ENCODE measurements at regions not wholly inside any gene's neighbourhood (a gene's known extent, or its start where the extent isn't known, plus 50 kb on each side); places are given as distances from the start of the nearest gene placed in this dataset.

DNA sequence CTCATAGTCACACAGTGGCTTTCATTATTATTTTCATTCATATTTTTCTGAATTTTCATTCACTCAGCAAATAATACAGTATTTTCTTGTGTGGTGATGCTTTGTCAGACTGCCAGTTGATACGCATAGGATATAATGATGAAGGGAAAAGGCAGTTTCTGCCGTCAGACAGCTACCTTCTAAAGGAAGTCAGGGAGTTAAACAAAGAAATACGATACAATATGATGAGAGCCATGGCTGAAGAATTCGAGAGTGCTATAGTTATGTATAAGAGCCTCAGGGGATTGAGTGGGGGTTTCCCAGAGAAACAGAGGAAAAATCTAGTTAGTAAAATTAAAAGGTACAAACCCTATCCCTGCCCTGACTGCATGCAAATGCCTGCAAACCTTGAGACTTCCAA is 479.1 kb downstream of the OLFM4 start:
- DNase-seq (ENCODE audit: low spot score) = no peak

DNA sequence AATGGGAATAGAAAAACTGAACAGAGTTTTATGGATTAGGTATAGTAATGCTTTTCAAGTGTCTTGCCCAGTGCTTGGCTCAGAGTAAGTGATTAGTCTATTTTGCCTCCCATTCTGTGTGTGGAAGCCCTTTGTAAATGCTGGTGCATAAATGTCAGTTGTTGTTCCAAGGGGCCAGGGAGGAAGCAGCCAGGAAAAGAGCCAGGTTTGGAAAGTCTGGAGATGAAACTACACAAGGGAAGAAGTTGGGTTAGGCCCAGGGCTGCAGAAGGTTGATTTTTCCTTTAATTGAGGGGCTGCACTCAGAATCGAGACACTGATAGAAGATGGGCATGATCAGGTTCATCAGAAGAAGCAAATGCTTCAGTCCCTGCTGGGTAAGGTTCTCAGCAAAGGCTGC is 484.0 kb downstream of the OLFM4 start:
- no peak for DNase-seq (ENCODE audit: low spot score)

DNA sequence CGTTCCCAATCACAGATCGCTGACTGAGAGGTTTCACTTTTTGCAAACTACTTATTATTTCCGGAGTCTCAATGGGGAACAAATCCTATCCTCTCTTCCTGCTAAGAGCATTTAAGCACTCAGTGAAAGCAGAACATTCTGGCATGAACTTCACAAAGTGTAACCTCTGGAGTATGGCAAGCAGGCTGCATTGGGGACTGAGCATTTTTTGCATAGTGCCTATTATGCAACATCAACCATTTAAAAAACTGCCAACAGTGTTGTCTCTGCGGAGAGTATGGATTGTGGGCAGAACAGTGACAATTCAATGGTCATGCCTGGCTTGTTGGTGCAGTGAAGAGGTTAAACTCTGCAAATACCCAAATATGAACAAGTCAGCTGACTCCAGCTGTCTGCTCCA is 484.6 kb downstream of the OLFM4 start:
- no peak for DNase-seq (ENCODE audit: low spot score)

DNA sequence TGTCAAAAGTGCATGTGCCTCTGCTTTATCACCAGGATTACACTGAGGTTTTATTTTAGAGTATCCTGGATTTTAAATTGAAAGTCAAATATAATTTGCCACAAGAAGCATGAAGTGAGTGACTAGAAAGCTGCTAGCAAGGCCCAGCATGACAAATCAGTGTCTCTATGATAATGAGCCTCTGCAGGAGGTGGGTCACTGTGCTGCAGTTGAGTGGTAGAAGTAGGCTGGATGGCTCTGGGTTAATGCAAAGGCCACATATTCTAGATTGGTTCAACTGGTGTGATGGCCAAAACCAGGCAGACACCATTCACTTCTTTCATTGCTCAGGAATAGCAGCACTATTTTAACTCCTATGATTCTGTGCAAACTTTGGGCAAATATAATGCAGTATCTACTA is 491.5 kb downstream of the OLFM4 start:
- DNase-seq (ENCODE audit: low spot score) = no peak

DNA sequence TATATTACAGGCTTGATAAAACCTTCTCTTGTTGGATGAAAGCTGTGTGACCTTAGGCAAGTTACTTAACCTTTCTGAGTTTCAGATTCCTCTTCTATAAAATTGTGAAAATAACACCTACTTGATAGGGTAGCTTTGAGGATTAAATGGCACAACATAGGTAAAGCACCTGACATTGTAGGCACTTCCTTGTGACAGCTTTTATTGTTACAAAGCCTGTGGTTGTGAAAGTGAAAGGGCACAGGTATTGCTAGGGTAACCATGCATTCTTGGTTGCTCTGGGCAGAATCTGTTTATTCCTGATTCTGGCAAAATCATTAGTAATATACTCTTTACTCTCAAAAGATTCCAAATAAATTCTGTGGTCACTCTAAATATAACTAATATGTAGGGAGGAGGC is 493.4 kb downstream of the OLFM4 start:
- DNase-seq (ENCODE audit: low spot score) = no peak

DNA sequence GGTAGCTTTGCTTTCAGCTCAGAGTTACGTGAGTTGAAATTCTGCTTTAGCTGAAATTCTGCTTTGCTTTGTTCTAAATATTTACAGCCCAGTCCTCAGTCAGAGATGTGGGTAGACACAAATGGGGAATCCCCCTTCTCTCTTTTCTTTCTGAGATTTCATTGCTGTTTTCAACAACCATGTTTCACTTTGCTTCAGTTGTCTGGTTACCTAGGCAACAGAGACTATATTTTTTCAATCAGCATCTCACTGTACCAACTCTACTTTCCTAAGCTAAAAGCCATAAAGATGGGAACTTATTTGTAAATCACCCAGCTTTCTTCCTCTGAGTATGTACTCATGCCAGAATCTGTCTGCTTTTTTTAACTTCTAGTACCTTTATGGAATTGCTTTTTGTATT is 509.0 kb downstream of the OLFM4 start:
- no peak for DNase-seq (ENCODE audit: low spot score)

DNA sequence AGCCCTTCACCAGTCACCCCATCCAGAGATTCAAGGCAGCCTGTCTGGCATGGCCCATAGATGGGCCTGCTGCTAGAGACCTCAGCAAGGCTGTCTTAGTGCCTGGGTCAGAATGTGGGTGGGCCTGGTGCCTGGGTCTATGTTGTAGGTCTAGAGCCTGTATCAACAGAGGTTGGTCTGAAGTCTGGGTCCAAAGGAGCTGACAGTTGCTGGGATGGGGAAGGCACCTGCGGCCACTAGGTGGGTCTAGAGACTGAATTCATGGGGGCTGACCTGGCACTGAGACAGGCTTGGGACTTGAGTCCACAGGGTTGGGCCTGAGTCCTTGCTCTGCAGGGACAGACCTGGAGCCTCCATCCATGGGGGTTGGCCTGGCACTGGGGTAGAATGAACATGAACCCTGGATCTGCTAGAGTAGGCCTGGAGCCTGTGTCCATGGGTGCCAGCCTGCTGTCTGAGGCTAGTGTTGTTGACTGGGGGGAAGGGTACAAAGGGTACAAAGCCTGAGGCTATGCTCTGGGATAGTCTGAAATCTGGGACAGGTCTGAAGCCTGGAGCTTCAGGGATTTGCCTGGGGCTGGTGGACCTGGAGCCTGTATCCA is 516.8 kb downstream of the OLFM4 start:
- DNase-seq (ENCODE audit: low spot score) = no peak

DNA sequence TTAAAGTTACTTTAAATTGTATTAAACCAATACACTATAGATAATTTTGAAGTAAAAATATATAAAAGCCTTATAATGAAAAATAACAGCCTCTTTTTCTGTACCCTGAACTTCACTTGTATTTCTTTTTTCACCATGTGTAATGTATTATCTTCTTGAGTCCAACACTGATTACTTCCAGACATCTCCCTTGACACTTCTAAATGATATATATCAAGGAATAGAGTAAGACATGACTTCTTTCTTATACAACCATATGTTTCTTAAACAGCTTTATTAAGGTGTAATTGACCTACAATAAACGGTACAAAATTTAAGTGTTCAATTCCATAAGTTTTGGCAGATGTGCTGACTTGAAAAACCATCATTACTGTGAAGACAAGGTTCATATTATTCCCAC is 531.9 kb downstream of the OLFM4 start:
- DNase-seq (ENCODE audit: low spot score) = no peak

DNA sequence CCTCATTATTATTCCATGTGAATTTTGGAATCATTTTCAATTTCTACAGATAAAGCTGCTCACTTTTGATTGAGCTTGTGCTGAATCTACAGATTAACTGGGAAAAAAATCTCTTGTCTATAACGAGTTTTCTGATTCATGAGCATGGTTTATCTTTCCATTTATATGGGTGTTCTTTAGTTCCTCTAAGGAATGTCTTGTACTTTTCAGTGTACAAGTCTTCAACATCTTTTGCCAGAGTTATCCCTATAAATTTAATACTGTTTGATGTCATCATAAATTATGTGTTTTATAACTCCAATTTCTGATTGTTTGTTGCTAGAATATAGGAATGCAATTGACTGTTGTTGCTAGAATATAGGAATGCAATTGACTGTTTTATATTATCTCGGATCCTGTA is 533.8 kb downstream of the OLFM4 start:
- no peak for DNase-seq (ENCODE audit: low spot score)

DNA sequence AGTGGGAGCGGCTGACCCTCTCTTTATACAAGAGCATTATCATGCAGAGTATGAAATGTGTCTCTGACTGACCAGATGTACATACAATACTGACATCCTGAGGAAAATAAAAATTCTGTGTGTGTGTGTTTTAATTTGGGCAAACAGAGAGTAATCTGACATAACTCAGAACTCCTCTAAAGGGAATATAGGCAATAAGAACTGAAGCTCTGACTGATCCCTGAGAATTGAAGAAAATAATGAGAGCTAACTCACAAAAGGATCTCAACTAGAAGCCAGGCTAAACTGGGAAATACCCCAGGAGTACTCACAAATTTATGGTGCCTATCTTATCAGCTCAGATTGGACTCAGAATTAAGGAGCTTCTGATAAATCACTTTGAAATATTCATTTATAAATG is 539.9 kb downstream of the OLFM4 start:
- no peak for DNase-seq (ENCODE audit: low spot score)

DNA sequence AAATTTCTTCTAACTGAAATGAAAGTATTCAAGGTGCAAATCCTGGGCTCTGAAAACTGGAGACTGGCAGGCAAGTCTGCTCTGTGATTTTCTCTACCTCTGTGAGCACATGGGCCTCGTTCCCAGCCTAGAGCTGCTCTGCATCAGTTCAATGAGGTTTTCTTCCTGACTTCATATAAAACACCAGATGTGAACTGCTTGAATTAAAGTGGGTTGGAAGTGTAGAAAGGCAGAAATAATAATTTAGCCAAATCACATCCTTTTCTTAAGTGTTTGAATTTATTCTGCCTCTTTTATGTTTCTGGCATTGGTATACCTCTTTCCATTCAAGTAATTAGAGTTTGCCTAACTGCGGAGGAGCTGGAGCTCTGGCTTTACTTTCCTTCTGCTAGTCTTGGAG is 540.8 kb downstream of the OLFM4 start:
- DNase-seq (ENCODE audit: low spot score) = no peak

DNA sequence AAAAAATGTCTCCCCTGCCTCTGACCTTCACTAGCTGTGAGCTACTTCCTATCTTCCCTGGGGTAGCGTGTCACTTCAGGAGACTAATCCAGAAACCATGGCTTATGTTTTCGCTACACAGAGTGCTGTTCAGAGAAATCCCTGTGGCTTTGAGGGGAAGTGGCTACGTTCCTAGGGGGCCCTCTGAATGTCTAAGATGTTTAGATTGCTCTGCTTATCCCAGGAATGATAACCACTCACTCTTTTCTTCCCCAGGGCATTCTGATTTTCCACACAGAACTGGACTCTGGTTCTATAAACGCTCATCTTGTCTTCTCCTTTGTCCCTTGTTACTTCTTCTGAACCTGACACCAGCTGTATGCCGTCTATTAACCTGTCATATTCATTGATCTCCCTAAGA is 572.5 kb downstream of the OLFM4 start:
- DNase-seq (ENCODE audit: low spot score) = no peak

DNA sequence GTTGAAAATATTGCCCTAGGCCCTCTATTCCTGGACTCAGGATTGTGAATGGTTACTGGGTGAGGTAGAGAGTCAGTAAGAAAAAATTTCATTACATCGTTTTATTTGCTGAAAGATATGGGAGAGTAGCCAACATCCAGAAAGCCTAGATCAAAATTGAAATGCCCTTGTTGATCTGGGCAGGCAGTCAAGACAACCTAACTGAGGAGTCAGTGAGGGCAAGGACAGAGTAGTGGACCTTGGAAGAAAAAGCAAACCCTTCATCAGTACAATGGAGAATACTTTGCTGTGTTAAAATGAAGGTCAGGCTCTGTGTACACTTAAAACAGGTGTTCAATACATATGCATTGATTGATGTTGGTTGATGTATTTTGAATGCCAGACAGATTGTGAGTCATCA is 576.7 kb downstream of the OLFM4 start:
- DNase-seq (ENCODE audit: low spot score) = no peak

DNA sequence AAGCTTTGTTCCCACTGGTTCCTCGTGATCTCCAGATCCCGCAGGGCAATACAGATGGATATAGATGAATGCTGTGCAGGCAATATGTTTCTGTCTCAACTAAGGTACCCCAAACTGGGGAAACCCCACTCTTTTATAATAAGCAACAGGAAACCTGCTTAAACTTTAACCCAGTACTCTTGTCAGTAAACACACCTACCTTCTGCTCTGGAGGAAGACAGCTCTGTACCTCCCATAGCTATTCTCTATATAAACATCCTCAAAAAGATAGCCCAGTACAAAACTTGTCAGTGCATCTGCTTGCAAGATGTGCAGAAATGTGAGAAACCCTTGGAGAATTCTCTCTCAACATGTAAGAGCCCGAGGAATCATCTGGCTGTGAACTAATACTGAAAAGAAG is 583.6 kb downstream of the OLFM4 start:
- DNase-seq (ENCODE audit: low spot score) = no peak

DNA sequence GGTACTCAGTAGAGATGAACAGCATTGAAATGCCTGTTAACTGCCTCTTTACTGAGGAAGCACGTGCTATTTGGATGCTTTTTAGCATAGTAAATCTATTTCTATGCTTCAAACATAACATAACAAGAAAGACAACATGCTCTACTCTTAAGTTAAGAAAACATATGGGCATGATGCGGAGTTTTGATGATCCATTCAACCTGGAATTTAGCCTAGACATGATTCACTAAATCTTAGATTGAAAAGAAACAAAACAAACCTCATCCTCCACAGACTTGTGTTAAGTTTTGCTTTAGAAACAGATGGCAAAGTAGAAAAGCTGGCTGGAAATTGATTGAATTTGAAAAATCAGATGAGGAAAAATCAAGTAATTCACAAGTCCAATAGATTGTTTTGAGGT is 593.8 kb downstream of the OLFM4 start:
- no peak for DNase-seq (ENCODE audit: low spot score)

DNA sequence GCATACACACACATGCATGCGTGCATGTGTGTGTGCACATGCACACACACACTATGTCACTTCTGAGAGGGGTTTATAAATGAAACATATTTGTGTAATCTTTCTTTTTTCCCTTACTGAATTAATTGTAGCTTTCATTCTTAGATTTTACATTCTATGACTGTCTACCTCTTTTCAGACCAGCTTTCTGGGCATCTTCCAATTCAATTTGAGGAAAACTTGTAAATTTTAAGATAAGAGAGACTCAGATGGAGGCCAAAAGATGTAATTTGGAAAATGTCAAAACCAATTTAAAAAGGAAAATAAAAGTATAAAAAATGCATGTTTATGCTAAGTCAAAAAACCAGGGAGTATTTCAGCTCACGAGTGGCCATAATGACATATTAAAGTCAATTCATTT is 594.5 kb downstream of the OLFM4 start:
- DNase-seq (ENCODE audit: low spot score) = no peak

DNA sequence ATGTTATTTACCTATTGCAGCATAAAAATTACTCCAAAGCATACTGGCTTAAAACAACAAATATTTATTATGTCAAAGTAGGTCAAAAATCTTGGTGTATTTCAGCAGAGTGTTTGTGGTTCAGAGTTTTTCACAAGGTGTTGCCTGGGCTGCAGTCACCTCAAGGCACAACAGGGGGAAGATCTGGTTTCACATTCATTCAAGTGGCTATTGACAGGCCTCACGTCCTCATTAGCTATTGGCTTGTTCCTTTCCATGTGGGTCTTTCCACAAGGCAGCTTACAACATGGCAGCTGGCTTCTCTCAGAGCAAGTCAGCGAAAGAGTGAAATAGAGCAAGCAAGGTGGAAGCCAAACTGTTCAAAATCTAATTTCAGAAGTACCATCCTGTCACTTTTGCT is 602.9 kb downstream of the OLFM4 start:
- DNase-seq (ENCODE audit: low spot score) = no peak

DNA sequence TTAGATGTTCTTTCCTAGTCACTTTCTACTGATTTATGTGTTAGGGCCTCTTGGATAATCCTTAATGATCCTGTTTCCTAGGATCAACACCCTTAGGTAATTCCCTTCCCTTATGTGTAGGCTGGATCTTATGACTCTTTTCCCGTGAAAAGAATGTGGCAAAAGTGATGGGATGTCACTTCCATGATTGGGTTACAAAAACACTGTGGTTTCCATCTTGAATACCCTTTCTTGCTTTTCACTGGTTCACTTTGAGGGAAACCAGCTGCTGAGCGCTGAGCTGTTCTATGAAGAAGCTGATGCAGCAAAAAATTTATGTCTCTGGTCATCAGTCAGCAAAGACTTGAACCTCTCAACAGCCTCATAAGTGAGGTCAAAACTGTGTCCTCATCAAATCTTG is 609.4 kb downstream of the OLFM4 start:
- DNase-seq (ENCODE audit: low spot score) = no peak

DNA sequence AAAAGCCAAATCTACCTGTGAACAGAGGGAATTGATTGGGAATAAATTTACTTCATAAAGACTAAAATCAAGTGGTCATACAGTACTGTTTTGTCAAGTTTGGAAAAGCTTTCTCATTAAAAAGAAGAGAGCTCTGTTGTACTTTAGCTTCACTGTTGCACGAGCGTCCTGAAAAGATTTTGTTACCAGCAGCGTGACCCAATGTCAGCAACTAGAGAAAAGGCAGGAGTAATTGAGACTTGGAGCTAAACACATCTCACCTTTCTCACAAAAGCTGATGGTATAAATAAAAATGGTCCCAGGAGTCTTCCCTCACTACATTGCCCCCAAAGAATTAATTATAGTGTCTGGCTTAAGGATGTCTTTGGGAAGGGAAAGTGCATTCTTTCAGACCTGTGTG is 613.7 kb downstream of the OLFM4 start:
- DNase-seq (ENCODE audit: low spot score) = no peak

DNA sequence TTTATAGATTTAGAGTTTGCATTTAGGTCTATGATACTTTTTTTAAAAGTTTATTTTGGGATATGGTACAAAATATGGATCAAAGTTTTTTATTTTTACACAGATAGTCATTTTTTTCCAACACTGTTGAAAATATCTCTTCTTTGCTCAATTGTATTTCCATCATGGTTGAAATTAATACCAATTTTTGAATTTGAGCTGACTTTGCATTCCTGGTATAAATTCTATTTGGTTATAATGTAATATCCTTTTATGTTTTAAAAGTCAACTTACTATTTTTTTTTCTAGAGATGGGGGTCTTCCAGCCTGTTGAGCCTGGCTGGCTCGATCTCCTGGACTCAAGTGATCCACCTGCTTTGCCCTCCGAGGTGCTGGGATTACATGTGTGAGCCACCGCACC is 620.1 kb downstream of the OLFM4 start:
- no peak for DNase-seq (ENCODE audit: low spot score)

DNA sequence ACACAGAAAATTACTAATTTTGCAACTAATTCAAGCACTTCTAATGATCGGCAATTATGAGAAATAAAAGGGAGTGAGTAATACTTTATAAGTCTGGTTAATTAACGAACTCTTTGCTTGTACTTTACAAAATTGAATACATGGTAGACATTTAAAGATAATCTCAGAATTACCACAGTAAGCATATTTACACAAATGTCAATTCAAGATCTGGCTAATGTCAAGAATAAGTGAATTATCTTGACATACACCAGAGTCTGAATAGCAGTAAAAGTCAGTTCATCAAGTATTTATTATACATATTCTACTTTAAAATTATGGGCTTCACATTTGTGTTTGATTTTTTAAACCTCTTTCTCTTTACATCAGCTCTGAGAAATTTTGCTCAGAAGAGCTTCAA is 643.4 kb downstream of the OLFM4 start:
- no peak for DNase-seq (ENCODE audit: low spot score)

DNA sequence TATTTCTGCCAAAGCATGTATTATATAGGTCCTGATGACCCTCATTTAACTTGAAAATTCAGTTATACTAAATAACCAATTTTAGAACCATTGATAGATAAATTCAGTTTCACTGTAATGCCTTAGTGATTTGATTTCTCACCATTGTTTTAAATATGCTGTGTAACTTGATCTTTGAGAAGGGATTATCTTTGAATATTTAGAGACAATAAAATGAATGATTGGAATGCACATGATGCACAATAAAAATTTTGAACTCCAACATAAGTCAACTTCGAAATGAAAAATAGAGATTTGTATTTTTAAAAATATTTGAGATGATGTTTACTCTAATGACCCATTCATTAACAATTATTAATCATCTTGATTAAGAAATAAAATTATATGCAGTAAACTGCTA is 654.5 kb downstream of the OLFM4 start:
- DNase-seq (ENCODE audit: low spot score) = no peak

DNA sequence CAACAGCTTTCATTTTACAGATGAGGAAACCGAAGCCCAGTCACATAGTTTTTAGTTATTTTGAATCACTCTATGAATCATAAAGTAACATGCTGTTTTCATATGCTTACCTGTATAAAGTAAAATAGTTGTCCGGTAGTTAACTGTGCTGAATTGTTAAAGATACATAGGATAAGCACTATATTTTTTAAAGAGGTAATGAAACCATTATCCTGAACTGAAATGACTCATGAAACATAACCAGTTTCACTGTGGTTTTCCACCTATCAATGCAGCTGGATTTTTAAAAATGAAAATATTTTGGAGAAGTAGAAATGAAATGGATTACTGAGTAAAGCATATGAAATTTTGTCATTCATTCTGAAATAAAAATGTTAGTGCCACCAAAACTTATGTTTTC is 655.0 kb downstream of the OLFM4 start:
- DNase-seq (ENCODE audit: low spot score) = no peak

DNA sequence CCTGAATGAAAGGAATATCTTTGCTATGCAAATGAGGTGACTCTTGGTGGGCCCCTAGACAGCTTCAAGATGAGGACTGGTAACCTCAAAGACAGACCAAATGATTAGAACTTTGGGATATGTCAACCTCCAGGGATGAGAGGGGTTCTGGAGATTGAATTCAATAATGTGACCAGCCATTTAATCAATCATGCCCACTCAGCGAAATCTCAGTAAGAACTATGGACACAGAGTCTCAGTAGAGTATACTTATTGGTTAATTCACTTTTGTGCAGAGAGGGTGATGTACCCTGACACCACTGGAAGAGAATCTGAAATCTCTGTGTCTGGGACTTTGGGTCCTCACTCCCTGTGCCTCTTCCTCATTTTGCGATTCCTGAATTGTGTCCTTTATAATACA is 662.8 kb downstream of the OLFM4 start:
- no peak for DNase-seq (ENCODE audit: low spot score)
